Right renal pelvis (tissue), 4 donors: ENCODE measurements at regions not wholly inside any gene's neighbourhood (a gene's known extent, or its start where the extent isn't known, plus 50 kb on each side); places are given as distances from the start of the nearest gene placed in this dataset.

Experiments
- DNase-seq, 4 donors: peaks; one replicate each; pipeline ENCODE4 v3.0.0-alpha.2; 2013; ENCODE audit warnings: low read depth in 4 of 4, low spot score in 3 of 4, missing footprints in 1 of 4

DNA sequence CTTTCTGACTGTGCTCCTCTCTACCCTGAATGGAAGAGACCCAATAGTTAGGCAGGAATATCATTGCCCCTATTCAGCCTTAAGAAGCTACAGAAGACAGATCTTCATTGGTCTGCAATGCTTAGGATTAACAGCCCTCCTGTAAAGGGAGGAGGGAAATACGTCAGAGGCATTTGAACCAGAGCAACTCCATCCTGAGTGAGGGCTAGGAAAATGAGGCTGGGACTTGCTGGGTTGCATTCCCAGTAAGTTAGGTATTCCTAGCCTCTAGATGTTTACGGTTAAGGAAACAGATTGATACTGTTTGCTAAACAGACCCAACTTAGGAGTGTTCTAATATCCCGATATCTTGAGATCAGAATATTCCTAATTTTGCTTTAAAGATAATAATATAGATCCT lies 63.5 kb downstream of the PCDH18 start:
- DNase-seq = no peak

DNA sequence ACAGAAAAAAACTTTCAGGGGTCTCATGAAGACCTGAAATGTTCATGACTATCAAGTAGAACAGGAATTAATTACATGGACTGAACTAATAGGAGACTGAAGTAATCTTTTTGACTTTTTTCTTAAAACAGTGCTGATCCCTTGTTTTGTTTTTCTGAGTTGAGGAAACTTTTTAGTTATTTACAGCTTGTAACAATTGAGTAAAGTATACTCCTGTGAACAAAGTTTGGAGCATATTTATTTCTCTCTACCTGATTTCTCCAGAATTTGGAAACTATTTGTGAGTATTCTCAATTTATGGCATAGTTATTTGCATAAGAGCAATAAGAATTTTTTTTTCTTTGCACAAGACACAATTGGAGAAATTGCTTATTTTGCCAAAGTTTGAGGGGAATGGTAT lies 64.8 kb downstream of the PCDH18 start:
- no peak for DNase-seq

DNA sequence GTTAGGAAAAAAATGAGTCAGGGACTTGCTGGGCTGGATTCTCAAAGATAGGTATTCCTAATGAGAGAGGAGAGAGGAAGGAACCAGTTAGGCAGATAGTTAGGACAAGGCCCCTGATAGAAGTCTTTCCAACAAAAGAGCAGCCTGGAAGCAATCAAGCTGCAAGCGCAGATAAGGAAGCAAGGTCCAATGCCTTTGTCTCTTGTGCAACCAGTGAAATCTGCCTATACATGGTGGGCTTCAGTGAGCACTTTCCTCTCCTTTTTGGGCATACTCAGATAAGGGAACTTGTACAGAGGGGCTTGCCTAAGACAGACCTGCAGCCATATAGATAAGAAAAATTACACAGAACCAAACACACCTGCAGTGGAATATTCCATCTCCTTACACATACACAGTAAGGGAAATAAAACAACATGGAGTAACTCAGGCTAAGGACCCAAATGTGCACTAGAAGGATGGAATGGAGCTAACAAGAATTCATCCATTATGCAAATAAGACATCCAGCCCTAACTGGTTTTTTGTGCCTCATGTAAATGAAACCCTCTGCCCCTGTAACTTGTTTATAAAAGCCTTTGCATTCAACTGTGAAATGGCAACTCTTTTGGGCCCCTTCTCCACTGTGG lies 68.8 kb downstream of the PCDH18 start:
- DNase-seq = no peak

DNA sequence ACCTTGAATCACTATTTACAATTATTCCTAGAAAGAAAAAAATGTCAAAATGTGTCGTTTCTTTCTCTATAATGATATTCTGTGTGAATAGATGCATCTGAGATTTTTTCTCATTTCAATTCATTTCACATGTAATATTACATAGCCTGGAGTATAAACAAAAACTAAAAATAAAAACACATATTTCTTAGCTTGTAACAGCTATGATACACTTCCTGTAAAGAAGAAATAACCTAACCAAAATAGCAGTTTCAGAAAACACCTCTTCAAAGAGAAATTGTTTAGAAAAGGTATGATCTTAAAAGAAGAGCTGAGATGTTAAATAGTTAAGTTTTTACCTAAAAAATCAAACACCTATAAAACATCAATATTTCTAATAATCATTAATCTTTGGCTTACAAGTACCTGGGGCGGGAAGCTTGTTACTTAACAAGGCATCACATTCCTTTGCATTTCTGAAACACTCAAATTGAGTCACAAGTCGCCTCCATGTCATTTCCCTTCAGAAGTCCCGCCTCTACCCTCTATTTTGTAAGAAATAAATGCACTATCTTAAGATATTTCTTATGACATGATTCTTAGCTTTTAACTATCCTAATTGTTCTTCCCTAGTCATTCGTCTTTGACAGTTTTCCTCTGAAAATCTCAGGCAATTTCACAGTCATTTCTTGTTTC lies 76.5 kb downstream of the PCDH18 start:
- no peak for DNase-seq

DNA sequence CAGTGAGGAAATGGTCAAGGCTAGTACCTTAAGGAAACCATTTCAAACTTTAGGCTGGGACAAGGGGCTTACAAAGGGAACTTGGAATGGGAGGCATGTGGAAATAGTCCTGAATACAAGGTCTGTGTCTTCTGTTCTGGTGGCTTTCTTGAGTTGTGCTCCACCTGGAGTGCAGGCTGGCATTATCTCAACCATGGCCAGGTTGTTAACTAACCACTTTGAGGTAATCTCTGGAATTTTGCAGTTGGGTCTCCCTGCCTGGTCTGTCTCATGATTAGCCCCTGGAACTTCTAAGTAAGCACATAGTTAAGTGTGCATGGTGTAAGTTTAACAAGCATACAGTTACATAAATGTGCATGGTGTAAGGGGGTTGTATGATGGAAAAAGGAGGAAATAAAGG lies 77.5 kb downstream of the PCDH18 start:
- no peak for DNase-seq

- DNase-seq = no peak
Measured at GRCh38 chr4:137452799-137453198, 79.5 kb downstream of the PCDH18 start.

DNA sequence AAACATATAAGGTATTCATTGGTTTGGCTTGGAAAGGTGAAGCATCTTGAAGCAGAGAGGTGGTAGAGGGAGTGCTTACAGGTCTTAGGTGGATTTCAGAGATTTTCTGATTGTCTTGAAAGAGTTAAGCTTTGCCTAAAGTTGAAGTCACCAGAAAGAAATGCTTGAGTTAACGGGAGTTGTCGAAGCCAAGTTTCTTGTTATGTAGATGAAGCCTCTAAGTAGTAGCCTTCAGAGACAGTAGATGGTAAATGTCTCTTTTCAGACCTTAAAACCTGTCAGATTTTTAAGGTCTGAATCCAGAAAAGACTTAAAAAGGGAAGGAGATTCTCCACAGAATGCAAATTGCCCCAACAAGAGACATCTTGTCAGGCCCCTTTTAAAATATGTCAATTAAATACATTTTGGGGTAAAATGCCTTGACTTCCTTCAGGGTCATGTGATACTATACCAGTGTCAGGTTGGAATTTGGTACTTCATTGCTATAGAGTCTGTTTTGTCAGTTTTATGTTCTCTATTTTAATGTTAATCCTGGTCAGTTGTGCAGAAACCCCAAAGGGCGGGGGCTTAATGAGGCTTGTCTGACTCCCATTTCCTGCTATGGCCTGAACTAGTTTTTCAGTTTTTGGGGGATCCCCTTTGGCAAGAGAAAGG lies 81.0 kb downstream of the PCDH18 start:
- no peak for DNase-seq

- no peak for DNase-seq
Measured at GRCh38 chr4:137448402-137448801, 83.9 kb downstream of the PCDH18 start.

DNA sequence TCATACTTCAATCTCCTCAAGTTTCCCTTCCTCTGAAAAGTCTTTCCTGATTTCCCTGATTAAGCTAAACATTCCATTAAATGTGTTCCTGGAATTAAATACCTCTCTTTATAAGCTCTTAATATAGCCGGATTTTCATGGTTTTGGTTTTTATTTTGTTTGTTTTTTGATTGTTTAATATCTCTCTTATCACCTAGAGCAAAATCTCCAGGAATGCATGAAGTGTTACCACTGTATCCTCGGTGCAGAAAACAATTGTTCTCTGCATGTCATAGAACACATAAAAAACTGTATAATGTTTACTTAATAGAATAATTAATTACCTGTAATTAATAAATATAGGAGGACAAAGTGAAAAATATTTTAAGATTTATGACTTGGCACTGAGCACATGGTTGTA lies 86.2 kb downstream of the PCDH18 start:
- DNase-seq = no peak

GRCh38 chr4:137443031-137443800 lies 89.1 kb downstream of the PCDH18 start:
- no peak for DNase-seq

GRCh38 chr4:137432446-137433311 lies 99.6 kb downstream of the PCDH18 start:
- no peak for DNase-seq

DNA sequence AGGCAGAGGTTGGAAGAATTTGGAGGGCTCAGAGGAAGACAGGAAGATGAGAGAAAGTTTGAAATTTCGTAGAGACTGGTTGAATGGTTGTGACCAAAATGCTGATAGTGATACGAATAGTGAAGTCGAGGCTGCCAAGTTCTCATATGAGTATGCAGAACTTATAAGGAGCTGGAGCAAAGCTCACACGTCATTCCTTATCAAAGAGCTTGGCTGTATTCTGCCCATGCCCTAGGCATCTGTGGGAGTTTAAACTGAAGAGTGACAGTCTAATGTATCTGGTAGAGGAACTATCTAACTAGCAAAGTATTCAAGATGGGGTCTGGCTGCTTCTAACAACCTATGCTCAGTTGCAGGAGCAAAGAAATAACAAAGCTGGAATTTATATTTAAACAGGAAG lies 102.1 kb downstream of the PCDH18 start:
- DNase-seq = no peak

DNA sequence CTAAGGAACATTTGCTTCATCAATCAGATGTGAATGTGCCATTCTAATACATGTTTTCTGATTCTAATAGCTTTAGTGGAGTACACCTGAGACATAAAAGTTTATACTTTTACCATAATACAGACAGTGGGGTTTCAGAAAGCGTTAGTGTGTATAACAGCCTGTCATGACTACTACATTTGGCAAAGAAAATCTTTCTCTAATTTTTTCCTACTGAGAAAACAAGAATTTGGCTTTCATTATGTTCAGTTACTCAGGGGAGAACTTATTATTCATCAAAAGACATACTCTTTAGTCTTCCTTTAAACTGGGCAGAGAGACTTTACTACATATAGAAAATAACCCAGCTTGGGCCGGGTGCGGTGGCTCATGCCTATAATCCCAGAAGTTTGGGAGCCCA lies 104.9 kb downstream of the PCDH18 start:
- DNase-seq = no peak

GRCh38 chr4:137425281-137425680 lies 107.0 kb downstream of the PCDH18 start:
- DNase-seq = no peak

- DNase-seq = no peak
Measured at GRCh38 chr4:137422666-137423065, 109.6 kb downstream of the PCDH18 start.

GRCh38 chr4:137421796-137422195 lies 110.5 kb downstream of the PCDH18 start:
- no peak for DNase-seq

GRCh38 chr4:137420901-137421396 lies 111.3 kb downstream of the PCDH18 start:
- no peak for DNase-seq

- no peak for DNase-seq
Measured at GRCh38 chr4:137417676-137418075, 114.6 kb downstream of the PCDH18 start.

- no peak for DNase-seq
Measured at GRCh38 chr4:137414802-137415201, 117.5 kb downstream of the PCDH18 start.

- no peak for DNase-seq
Measured at GRCh38 chr4:137408527-137409177, 123.6 kb downstream of the PCDH18 start.
